GM21619 (cell line): ENCODE measurements at regions not wholly inside any gene's neighbourhood (a gene's known extent, or its start where the extent isn't known, plus 50 kb on each side); places are given as distances from the start of the nearest gene placed in this dataset.
"Not testable (repeated sequence)": the region's sequence is repeated elsewhere in the genome, so short reads cannot be mapped to it uniquely, and the experiment has no call there.

Experiments
- ATAC-seq: cut with Tn5 transposase; IDR thresholded peaks from one replicate; pipeline ENCODE4 v1.9.1; 2021; ENCODE audit not compliant: unreplicated experiment

DNA sequence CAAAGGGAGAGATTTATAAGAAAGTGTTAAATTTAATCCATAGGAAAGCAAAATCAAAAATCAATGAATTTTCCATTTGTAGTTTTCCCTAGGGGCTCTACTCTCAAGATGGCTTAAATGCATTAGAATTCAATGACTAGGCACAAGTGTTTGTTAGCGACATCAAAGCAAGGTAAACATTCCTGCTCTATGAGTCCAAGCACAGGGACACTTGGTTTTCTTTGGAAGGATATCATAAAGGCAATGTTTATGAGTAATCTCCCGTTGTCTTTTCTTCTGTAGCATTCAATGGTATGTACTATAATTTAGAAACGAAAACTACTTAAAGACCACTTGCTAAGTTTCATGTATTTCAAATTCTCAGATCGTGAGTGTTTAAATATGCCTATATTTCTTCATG, 54.8 kb upstream of the ZNF717 start:
- ATAC-seq = not testable (repeated sequence)

DNA sequence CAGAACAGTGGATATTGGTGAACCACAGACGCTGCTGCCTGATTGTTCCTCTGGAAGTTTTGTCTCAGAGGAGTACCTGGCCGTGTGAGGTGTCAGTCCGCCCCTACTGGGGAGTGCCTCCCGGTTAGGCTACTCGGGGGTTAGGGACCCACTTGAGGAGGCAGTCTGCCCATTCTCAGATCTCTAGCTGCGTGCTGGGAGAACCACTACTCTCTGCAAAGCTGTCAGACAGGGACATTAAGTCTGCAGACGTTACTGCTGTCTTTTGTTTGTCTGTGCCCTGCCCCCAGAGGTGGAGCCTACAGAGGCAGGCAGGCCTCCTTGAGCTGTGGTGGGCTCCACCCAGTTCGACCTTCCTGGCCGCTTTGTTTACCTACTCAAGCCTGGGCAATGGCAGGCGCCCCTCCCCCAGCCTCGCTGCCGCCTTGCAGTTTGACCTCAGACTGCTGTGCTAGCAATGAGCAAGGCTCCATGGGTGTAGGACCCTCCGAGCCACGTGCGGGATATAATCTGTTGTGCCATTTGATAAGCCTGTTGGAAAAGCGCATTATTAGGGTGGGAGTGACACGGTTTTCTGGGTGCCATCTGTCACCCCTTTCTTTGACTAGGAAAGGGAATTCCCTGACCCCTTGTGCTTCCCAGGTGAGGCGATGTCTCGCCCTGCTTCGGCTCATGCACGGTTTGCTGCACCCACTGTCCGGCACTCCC, 65.1 kb upstream of the ZNF717 start:
- ATAC-seq = not testable (repeated sequence)

DNA sequence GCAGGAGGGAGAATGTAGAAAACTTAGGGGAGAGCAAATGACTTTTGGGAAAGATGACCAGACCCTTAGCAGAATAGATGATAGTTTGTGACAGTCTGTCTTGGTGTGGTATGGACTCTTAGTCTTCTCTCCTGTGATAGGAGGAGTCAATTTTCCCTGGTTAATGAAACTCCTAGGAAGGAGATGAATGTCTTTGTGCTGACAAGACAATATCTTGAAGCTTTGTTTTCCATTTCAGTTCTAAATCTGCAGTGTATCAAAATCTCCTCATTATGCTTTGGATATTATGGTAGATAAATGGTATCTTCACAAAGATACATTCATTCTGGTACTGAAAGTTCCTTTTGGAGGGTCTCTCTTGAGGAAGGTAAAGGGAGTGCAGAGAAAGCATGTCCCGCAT, 77.8 kb upstream of the ZNF717 start:
- no peak for ATAC-seq

DNA sequence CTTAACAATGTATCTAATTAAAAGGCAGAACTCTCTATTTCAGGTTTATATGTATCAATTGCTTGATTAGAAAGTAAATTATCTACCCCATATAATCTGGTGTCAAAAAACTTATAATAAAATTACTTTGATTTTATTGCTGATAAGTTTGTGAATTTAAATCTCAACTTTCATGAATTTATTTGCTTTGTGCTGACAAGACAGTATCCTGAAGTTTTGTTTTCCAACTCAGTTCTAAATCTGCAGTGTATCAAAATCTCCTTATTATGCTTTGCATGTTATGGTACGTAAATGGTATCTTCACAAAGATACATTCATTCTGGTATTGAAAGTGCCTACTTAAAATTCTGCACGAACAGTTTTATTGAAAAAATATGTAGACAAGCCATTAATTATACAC, 78.5 kb upstream of the ZNF717 start:
- no peak for ATAC-seq

DNA sequence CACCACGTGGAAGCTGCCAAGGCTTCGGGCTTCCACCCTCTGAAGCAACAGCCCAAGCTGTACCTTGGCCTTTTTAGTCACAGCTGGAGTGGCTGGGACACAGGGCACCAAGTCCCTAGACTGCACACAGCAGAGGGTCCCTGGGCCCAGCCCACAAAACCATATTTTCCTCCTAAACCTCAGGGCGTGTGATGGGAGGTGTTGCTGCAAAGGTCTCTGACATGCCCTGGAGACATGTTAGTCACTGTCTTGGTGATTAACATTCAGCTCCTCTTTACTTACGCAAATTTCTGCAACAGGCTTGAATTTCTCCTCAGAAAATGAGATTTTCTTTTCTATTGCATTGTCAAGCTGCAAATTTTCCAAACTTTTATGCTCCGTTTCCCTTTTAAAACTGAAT, 98.4 kb upstream of the ZNF717 start:
- ATAC-seq = not testable (repeated sequence)

DNA sequence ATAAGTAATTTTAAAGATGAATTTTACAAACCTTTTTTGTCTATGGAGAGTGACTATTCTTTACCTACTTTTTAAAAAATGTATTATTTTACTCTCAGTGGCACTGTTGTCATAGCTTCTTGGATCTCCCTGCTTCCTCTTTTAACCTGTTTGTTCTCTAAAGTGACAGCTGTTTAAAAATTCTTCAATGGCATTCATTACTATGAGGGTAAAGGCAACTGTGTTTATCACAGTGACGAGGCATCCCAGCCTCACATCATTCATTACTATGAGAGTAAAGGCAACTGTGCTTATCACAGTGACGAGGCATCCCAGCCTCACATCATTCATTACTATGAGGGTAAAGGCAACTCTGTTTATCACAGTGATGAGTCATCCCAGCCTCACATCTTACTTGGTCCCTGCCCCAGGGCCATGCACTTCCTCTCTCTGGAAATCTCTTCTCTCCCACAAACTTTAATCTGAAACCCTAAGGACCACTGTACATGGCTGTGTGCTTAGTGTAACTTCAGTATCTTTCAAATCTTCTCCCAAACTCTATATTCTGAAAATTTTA, 101.7 kb upstream of the ZNF717 start:
- no peak for ATAC-seq

DNA sequence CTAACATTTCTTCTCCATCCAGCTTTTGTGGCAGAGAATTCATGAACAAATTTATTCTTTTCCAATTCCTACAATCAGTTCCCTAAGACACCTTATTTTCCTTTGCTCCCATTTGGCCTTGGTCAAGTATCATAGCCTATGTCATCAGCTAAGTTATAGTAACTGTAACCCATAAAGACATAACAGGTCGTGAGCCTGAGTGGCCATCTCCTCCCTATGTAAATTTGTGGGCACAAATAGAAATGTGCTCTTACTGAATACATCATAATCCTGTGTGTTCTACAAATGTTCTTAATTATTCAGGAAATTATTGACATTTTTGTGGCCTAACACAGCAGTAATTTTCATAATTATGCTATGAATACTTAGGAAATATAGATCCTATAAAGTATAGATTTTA, 108.9 kb upstream of the ZNF717 start:
- no peak for ATAC-seq

DNA sequence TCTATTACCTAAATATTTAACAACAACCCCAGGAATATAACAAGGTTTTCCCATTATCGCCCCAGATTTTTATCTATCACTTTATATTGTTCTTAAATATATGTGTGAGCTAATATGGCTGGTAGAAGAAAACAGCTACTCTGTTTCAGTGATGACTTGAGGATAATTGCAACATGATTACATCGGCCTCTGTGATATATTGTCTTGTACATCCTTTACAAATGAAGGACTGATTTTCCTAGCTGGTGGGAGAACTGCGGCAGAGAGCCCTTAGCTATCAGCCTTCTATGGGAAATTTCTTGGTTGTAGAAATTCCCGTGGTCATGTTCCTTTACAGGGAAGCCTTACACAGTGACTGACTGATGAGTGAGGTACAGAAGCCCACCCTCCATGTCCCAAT, 110.9 kb upstream of the ZNF717 start:
- ATAC-seq = no peak

DNA sequence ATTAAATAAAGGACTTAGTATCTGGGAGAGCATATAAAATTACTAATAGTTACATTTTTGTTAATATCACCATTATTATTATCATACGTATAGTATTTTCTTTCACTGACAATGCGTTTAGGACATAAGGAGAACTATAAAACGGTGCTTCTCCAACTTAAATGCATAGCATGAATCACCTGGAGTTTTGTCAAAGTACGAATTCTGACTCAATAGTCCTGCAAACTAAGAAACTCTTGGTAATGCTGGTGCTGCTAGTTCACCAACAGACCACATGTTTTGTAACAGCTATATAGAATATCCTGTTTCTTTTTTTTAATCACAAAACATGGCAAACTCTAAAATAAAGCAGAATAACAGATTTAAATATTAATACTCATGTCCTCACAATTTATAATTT, 116.1 kb upstream of the ZNF717 start:
- ATAC-seq = not testable (repeated sequence)

DNA sequence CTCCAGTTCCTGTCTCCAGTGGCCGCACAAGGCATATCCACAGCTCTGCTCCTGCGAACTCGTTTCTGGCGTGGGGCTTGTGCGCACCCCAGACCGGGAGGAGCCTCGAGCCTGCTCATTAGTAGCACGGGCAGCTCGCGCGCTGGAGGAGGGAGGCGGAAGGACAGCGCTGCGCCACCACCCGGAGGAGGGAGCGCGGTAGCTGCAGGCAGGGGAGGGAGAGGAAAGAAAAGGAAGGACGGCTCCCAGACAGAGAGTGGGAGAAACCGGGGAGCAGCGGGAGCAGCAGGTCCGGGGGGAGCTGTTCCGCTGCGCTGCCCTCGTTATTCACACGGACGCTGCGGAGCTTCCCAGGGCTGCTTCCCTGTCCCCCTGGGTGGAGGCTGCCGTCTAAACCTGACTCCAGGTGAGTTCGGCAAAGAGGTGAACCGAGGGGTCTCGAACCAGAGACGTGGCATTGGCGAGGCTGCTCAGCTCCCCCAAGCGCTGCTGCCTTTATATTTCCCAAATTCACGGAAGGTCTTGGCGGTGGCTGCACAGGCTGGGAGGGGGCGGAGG, 121.3 kb upstream of the ZNF717 start:
- ATAC-seq = no peak

DNA sequence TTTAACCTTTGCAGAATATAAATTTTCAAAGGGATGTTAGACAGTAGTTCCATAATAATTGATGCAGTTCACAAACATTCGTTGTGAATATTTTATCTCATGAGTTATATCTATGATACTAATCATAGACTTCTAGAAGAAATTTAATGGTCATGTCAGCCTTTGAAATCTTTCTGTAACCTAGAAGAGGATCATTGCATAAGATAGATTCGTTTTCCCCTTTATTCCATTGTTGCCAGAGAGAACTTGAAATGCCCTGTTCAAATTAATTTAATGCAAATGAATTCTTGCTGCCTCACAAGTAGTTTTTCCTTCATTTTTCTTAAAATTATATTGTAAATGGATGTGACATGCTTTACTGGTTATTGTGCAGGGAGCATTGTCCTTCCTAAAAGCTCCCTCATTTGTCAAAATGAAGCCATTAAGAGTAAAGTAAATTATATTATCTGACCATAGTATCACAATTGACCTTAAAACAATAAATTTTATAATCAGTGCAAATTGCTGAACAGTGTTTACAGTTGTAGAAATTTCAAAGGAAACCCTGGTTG, 128.5 kb upstream of the ZNF717 start:
- no peak for ATAC-seq

DNA sequence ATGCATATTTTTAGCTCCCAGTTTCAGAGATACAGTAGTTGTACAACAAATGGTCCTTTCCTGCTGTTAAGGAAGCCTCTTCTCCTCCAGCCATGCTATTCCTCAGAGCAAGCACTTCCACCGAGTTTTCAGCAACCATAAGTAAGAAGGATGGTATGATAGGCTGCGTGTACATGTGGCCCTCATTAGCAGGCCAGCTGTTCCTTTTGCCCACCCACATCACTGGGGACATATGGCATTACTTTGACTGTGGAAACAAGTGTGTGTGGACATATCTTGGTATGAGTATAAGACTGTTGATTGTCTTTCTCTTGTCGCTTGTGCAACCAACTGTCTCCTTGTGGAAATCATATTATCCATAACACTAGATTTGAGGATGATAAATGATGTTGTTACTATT, 129.4 kb upstream of the ZNF717 start:
- ATAC-seq = not testable (repeated sequence)

DNA sequence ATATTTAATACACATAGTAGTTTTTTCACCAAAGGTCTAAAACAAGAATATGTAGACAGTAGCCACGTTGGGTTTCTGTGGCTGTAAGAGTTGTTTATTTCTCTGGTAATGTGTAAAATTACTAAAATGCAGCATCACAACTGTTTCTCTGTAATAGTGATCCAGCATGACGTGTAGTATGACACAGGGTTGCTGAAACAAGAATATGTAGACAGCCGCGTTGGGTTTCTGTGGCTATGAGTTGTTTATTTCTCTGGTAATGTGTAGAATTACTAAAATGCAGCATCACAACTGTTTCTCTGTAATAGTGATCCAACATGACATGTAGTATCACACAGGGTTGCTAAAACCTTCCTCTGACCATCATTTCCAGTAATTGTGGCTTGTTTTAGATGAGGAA, 153.6 kb upstream of the ZNF717 start:
- no peak for ATAC-seq

DNA sequence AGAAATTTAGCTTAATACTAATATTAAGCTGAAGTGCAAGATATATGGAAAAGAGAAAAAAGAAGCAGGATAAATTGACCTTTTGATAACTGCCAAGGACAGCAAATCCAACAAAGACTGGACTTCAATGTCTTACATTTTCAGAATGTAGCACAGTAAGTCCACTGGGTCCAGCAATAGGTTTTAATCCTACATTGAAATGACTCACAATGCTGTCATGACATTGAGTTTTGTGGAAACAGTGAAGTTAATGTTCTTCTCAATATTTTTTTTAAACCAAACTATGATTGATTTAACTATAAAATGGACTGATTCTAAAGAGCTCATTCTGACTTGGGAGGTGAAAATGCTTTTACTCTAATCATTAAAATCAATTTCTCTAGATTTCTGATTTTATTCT, 166.6 kb upstream of the ZNF717 start:
- no peak for ATAC-seq

DNA sequence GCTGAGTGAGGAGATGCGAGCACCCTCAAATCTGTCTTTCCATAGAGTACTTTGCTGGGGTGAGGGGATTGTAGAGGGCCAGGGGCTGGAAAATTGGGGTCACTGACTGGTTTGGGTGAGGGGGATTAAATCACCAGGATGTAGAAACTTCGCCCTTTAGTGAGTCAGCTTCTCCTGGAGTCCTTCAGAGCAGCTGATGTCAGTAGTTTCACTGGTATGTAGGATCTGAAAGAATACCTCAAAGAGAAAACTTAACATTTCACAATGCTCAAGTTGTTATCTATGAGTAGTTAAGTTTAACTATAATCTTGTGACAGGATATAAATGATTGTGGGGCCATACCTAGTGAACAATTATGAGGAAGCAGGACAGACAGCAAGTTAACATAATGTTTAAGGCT, 174.7 kb upstream of the ZNF717 start:
- not testable (repeated sequence) for ATAC-seq

DNA sequence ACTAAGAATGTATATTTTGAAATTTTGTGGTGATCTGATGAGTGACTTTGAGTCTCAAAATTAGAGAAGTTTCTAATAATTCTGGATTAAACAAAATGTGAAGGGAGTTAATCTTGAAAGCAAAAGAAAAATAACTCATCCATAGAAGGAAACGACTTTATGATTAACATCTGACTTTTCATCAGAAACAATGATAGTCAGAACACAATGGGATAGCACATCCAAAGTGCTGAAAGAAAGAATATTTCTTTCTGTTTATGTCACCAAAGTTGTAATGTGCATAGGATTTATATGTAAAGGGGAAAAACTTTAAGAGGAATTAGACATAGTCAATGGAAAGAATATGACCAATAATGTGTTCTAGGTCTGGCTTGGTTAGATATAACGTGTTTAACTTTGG, 176.7 kb upstream of the ZNF717 start:
- not testable (repeated sequence) for ATAC-seq

DNA sequence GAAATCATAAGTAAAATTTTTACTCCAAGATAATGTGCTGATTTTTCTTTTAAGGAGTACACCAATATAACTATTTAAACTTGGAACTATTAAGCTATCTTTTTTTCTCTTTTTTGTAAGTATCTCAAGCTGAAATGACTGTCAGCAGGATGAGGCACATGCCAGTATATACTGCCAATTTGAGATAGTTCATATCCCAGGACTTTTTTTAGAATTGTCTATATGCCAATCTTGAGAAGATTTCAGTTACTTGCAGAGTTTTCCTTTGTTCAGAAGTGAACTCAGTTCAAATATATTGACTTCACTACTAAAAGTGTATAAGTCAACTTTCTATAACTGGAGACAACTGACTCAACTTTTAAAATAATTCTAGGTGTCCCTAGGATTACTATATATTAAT, 181.7 kb upstream of the ZNF717 start:
- no peak for ATAC-seq

DNA sequence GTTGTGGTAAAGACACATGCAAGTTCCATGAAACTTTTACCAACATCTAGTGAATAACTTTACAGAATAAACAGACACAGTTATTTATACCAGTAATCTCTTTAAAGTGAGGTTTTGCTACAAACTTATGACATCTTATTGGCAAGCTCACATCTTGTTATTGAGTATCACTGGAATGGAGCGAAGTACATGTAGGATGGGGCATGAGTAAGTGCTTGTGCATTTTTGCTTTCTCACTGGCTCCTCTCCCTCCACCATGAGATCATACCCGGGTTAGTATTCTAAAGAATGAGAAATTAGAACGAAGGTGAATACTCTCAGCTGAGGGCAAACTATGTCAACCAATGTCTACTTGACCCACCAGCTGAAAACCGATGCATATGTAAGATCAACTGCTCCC, 193.3 kb upstream of the ZNF717 start:
- ATAC-seq = no peak

DNA sequence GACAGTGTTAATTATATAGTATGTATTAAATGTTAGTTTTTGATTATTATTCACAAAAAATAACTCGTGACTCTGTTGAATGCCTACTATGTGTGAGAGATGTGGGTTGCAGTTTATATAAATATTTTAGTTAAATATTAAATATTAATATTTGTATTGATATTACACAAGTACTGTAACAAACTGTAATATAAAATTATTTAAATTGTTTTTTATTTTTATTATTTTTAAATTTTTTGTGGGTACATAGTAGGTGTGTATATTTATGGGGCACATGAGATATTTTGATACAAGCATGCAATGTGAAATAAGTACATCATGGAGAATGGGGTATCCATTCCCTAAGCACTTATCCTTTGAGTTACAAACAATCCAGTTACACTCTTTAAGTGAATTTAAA, 196.1 kb upstream of the ZNF717 start:
- ATAC-seq = no peak

DNA sequence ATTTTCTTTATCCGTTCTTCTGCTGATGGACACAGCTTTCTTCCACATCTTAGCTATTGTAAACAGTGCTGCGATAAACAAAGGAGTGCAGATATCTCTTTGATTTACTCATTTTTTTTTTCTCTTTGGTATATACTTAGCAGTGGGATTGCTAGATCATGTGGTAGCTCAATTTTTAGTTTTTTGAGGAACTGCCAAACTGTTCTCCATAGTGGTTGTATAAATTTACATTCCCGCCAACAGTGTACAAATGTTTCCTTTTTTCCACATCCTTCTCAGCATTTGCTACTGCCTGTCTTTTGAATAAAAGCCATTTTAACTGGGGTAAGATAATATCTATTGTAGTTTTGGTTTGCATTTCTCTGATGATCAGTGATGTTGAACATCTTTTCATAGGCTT, 196.8 kb upstream of the ZNF717 start:
- no peak for ATAC-seq

DNA sequence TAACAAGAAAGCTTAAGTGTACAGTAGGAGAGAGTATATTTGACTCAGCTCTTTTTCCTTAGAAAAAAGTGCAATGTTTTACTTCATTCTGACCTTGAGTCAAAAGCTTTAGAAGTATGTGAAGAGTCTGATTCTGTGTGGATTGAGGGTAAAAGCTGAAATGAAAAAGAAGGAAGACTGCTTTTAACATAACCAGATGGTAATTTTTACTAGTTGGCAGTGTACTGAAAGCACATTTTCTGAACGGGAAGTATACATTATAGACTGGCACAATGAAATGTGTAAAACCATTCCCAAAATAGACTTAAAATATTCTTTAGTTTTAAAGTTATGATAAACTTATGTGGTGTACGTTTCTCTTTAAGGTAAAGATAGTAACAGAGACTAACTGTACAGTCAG, 197.8 kb upstream of the ZNF717 start:
- ATAC-seq = no peak

DNA sequence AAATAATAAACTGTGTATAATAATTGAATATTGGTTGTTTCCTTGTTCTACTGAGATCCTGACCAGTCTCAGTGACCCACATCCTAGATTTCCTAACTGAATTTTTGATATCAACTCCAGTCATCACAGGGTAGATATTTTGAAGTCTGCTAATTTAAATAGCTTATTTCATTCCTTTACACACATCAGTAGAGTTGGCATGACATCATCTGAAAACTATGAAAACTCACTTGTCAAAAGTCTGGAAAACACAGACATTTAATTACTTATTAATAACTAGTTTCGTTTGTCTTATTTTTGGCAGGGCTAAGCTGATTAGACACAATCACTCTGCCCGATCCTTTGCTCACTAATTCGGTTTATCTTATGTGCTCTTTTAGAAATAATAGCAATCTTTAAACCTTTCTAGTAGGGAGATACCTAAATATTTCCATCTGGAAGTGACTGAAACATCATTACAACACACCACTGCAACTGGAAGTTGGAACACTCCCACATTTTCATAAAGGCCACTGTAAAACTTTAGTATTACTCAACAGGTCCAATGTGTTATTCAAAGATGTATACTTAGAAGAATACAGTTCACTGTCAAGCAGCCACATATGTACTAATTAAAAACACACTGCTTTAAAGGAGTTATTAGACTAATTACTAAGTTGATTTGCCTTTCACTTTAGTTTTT, 198.4 kb upstream of the ZNF717 start:
- ATAC-seq = no peak
